GM12873 (cell line): ENCODE measurements at regions not wholly inside any gene's neighbourhood (a gene's known extent, or its start where the extent isn't known, plus 50 kb on each side); places are given as distances from the start of the nearest gene placed in this dataset.

Source experiments
- CTCF ChIP-seq: IDR thresholded peaks from 2 replicates; pipeline ENCODE4 v1.5.1; 2012; ENCODE audit warnings: low read depth, mild to moderate bottlenecking, moderate library complexity, low read length, control low read depth; ENCODE audit not compliant: insufficient read depth; ENCODE audit errors: missing control alignments

- no peak for TF ChIP-seq CTCF
These were observed 307.8 kb downstream of the GPAM start for GRCh38 chr10:111875725-111876124.

GRCh38 chr10:111877258-111877657 lies 306.3 kb downstream of the GPAM start:
- no peak for TF ChIP-seq CTCF

- TF ChIP-seq CTCF = no peak
These were observed 303.6 kb downstream of the GPAM start for GRCh38 chr10:111879969-111880368.

- no peak for TF ChIP-seq CTCF
These were observed 298.5 kb downstream of the GPAM start for GRCh38 chr10:111885046-111885445.

- no peak for TF ChIP-seq CTCF
These were observed 297.6 kb downstream of the GPAM start for GRCh38 chr10:111885919-111886318.

GRCh38 chr10:111887266-111887665 lies 296.3 kb downstream of the GPAM start:
- no peak for TF ChIP-seq CTCF

- no peak for TF ChIP-seq CTCF
These were observed 293.5 kb downstream of the GPAM start for GRCh38 chr10:111890046-111890445.
